ENCODE measurements at regions not wholly inside any gene's neighbourhood (a gene's known extent, or its start where the extent isn't known, plus 50 kb on each side); places are given as distances from the start of the nearest gene placed in this dataset.

- TF ChIP-seq YY1 (IDR thresholded peaks at IDR 0.05; ENCODE audit: insufficient read depth, insufficient read length) (no peak), SUZ12 (IDR thresholded peaks at IDR 0.05; ENCODE audit: extremely low read depth, insufficient read depth, insufficient read length) (no peak), ZNF274 (IDR thresholded peaks at IDR 0.05; ENCODE audit: low read depth, low read length) (no peak)
These were observed 599.8 kb upstream of the USP24 start for GRCh38 chr1:55814967-55815366.

Data from NT2/D1 (cell line).